Calu3 (cell line): ENCODE measurements at regions not wholly inside any gene's neighbourhood (a gene's known extent, or its start where the extent isn't known, plus 50 kb on each side); places are given as distances from the start of the nearest gene placed in this dataset.

ENCODE experiments used
- BruUV-seq: library from RNA; stranded (reverse); fragments of 400-500 nt; replicated peaks from 2 replicates; lab custom pipeline; 2021; lab: Mats Ljungman, UMichigan
- CTCF ChIA-PET: fragments of 300-600 bp; sonication (Branson Sonifier 250); formaldehyde crosslinking; loops from one replicate; lab custom pipeline; 2022; ENCODE audit warnings: antibody characterized with exemption; lab: Charles Lee
- DNase-seq: peaks from one replicate; pipeline ENCODE4 v3.0.0; 2022
- H3K27ac Mint-ChIP-seq: one replicate; pipeline ENCODE4 v1.8.0; 2022; ENCODE audit warnings: mixed read lengths; ENCODE audit not compliant: unreplicated experiment
- H3K27me3 Mint-ChIP-seq: one replicate; pipeline ENCODE4 v1.8.0; 2022; ENCODE audit warnings: mixed read lengths; ENCODE audit not compliant: unreplicated experiment
- H3K36me3 Mint-ChIP-seq: one replicate; pipeline ENCODE4 v1.8.0; 2022; ENCODE audit warnings: mild to moderate bottlenecking, moderate library complexity, mixed read lengths; ENCODE audit not compliant: insufficient read depth, unreplicated experiment
- H3K4me1 Mint-ChIP-seq: one replicate; pipeline ENCODE4 v1.8.0; 2022; ENCODE audit warnings: mild to moderate bottlenecking, low read depth, mixed read lengths; ENCODE audit not compliant: unreplicated experiment
- H3K4me3 Mint-ChIP-seq: one replicate; pipeline ENCODE4 v1.8.0; 2022; ENCODE audit warnings: mild to moderate bottlenecking, low read depth, moderate library complexity, mixed read lengths; ENCODE audit not compliant: unreplicated experiment
- H3K9me3 Mint-ChIP-seq: one replicate; pipeline ENCODE4 v1.8.0; 2022; ENCODE audit warnings: low read depth, mixed read lengths; ENCODE audit not compliant: unreplicated experiment
- CTCF ChIP-seq: fragments of 200-600 bp; IDR thresholded peaks from one replicate; pipeline ENCODE4 v1.8.0; 2022; ENCODE audit warnings: antibody characterized with exemption; ENCODE audit not compliant: unreplicated experiment
- intact Hi-C: fragments of 100-400 bp; cut with micrococcal nuclease; formaldehyde crosslinking; loops from one replicate; pipeline ENCODE4 v1.10.0; 2022; ENCODE audit not compliant: unreplicated experiment

GRCh38 chr22:35479359-35479758 is 61.3 kb upstream of the RASD2 start:
- Mint-ChIP-seq H3K4me3 (no peak overlapping the region), H3K36me3 (peaks cover 9% of the 10 kb centered on the region), H3K4me1 (peaks cover 20% of the 10 kb centered on the region), H3K27me3 (no peaks in the 10 kb centered on the region), H3K27ac (no peak overlapping the region), H3K9me3 (no peaks in the 10 kb centered on the region)
- no peak for DNase-seq
- no peak for TF ChIP-seq CTCF
- intact Hi-C loops = no loop called here
- BruUV-seq = no TSS peak
- CTCF ChIA-PET = no interaction called here

DNA sequence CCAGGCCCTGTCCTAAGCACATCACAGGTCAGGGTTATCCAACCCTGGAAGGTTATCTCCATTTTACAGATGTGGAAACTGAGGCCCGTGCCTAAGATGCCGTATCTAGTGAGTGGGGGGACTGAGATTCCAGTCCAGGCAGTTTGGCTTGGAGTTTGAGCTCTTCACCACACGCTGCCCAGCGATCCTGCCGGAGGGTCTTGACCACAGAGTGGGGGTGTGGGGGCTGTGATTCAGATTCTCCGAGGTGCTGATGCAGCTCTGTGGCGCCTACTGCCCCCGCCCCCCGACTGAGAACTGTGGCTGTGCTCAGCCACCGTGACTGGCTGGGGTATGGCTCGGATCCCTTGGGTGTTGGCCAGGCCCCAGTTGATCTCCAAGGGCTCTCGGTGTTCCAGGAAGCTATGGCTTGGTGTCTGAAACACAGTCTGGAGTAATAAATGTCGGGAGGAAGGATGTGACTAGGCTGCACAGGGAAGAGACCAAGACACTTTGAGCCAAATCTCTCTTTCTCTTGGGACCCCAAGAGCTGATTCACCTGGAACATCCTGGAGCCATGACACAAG is 60.6 kb upstream of the RASD2 start:
- no TSS peak for BruUV-seq
- H3K36me3 Mint-ChIP-seq = peaks cover 9% of the 10 kb centered on the region
- CTCF ChIA-PET = no interaction called here
- no peaks in the 10 kb centered on the region for H3K27me3 Mint-ChIP-seq
- no peak overlapping the region for H3K4me3 Mint-ChIP-seq
- intact Hi-C loops = no loop called here
- H3K27ac Mint-ChIP-seq = no peak overlapping the region
- no peak for TF ChIP-seq CTCF
- peaks cover 20% of the 10 kb centered on the region for H3K4me1 Mint-ChIP-seq
- DNase-seq = no peak
- no peaks in the 10 kb centered on the region for H3K9me3 Mint-ChIP-seq

GRCh38 chr22:35480627-35481550 is 59.7 kb upstream of the RASD2 start:
- Mint-ChIP-seq H3K27me3 (peaks cover 6% of the 10 kb centered on the region), H3K27ac (no peak overlapping the region), H3K4me3 (no peak overlapping the region), H3K36me3 (peaks cover 9% of the 10 kb centered on the region), H3K4me1 (peaks cover 20% of the 10 kb centered on the region), H3K9me3 (no peaks in the 10 kb centered on the region)
- no peak for TF ChIP-seq CTCF
- BruUV-seq = no TSS peak
- DNase-seq = peak; percentile 19
- CTCF ChIA-PET = interaction anchor here (0.6 kb wide), 1 partner anchor 451 kb away, joined by 3 read pairs; no protein-coding TSS in a partner anchor
- intact Hi-C loops = no loop called here

- CTCF ChIA-PET = interaction anchor here (1.2 kb wide), 1 partner anchor 17 kb away, joined by 3 read pairs; no protein-coding TSS in a partner anchor
- H3K27ac Mint-ChIP-seq = no peak overlapping the region
Observed at GRCh38 chr22:35482311-35482710, 58.3 kb upstream of the RASD2 start.

More at GRCh38 chr22:35482311-35482710, 58.3 kb upstream of the RASD2 start:
- BruUV-seq = no TSS peak
- H3K4me3 Mint-ChIP-seq = no peak overlapping the region
- no peak for DNase-seq
- peaks cover 20% of the 10 kb centered on the region for H3K4me1 Mint-ChIP-seq
- peaks cover 4% of the 10 kb centered on the region for H3K36me3 Mint-ChIP-seq
- peaks cover 20% of the 10 kb centered on the region for H3K27me3 Mint-ChIP-seq
- no peak for TF ChIP-seq CTCF
- no peaks in the 10 kb centered on the region for H3K9me3 Mint-ChIP-seq
- intact Hi-C loops = no loop called here
